ENCODE measurements at regions not wholly inside any gene's neighbourhood (a gene's known extent, or its start where the extent isn't known, plus 50 kb on each side); places are given as distances from the start of the nearest gene placed in this dataset.

DNA sequence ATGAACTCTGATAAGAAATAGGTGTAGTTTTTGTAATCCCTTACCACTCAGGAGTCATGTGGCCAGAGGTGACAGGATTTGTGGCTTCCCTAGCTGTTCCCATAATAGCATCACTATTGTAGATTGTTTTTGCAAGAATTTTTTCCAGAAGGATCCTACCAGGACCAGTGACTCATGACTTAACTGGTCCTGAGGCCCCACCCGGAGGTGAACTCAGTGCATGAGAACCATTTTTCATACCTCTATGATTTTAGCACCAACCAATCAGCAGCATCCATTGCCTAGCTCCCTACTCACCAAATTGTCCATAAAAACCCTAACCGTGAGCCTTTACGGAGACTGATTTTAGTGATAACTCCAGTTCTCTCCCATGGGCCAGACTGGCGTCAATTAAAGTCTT, 484.8 kb downstream of the PSAT1 start:
- no peak for TF ChIP-seq EZH2 (IDR thresholded peaks at IDR 0.05; ENCODE audit: low read length, missing control alignments)
- TF ChIP-seq, protein P1, sequence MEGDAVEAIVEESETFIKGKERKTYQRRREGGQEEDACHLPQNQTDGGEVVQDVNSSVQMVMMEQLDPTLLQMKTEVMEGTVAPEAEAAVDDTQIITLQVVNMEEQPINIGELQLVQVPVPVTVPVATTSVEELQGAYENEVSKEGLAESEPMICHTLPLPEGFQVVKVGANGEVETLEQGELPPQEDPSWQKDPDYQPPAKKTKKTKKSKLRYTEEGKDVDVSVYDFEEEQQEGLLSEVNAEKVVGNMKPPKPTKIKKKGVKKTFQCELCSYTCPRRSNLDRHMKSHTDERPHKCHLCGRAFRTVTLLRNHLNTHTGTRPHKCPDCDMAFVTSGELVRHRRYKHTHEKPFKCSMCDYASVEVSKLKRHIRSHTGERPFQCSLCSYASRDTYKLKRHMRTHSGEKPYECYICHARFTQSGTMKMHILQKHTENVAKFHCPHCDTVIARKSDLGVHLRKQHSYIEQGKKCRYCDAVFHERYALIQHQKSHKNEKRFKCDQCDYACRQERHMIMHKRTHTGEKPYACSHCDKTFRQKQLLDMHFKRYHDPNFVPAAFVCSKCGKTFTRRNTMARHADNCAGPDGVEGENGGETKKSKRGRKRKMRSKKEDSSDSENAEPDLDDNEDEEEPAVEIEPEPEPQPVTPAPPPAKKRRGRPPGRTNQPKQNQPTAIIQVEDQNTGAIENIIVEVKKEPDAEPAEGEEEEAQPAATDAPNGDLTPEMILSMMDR (conservative IDR thresholded peaks at IDR 0.05 in 1 of 2, IDR thresholded peaks at IDR 0.05 in 1 of 2; ENCODE audit: low read depth in 1 of 2, low read length in 2 of 2) = no peak
